ENCODE measurements at regions not wholly inside any gene's neighbourhood (a gene's known extent, or its start where the extent isn't known, plus 50 kb on each side); places are given as distances from the start of the nearest gene placed in this dataset.

DNA sequence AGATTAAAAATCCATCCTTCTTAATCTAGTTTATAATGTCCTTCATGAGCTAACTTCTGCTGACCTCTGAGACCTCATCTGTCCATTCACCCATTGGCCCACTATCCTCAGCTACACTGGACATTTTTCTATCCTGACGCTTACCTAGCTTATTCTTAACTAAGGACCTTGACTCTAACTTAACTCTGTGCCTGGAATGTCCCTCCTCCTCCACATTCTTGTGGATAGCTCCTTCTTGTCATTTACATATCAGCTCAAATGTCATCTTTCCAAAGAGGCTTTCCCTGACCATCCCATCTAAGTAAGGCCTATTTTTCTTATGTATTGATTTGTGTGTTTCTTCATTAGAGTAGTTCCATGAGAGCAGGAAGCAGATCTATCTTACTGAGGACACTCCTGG, 54.7 kb downstream of the ATXN3L start:
- DNase-seq (no peak), ATAC-seq (ENCODE audit: low read depth) (no peak)
- H3K27ac Mint-ChIP-seq: no peak overlapping the region
- intact Hi-C loops (cut with micrococcal nuclease): no loop called here
- CTCF ChIA-PET: no interaction called here
- Histone ChIP-seq H3K9me3 (ENCODE audit: control extremely low read depth in 1 of 3, control insufficient read depth in 2 of 3, insufficient read depth in 1 of 3, low read length in 2 of 3) (no peaks in the 10 kb centered on the region), H3K79me2 (ENCODE audit: control insufficient read depth, insufficient read depth, low read length) (no peaks in the 10 kb centered on the region), H3K4me3 (ENCODE audit: control extremely low read depth in 1 of 5, extremely low read depth in 1 of 5, insufficient read depth in 1 of 5, low read depth in 2 of 5, low read length in 4 of 5) (no peak overlapping the region), H4K20me1 (ENCODE audit: control insufficient read depth, insufficient read depth, low read length, poor library complexity, severe bottlenecking) (no peaks in the 10 kb centered on the region), H3K27ac (ENCODE audit: low read length in 2 of 2) (no peak overlapping the region), H3K4me1 (ENCODE audit: control insufficient read depth in 2 of 2, insufficient read depth in 2 of 2, low read length in 2 of 2) (peaks cover 23 to 24% of the 10 kb centered on the region in 2 donors), H2AFZ (ENCODE audit: insufficient read depth, low read depth, low read length, poor library complexity, severe bottlenecking) (no peak overlapping the region), H3K36me3 (replicated peaks in 1 of 2; ENCODE audit: control extremely low read depth in 1 of 2, control insufficient read depth in 1 of 2, extremely low read depth in 1 of 2, insufficient read depth in 2 of 2, low read length in 1 of 2) (no peaks in the 10 kb centered on the region), H3K9ac (ENCODE audit: low read length) (no peak overlapping the region), H3K27me3 (replicated peaks in 1 of 4; ENCODE audit: control extremely low read depth in 1 of 4, control insufficient read depth in 3 of 4, insufficient read depth in 4 of 4, low read length in 3 of 4) (no peaks in the 10 kb centered on the region), H3K4me2 (replicated peaks; ENCODE audit: low read depth, low read length, poor library complexity, severe bottlenecking) (no peak overlapping the region)
- WGBS (ENCODE audit: insufficient coverage): no CpG with 5 or more reads among the region's 1 CpG
- H3K4me1 Mint-ChIP-seq: peaks cover 17% of the 10 kb centered on the region
- no peak for TF ChIP-seq CTCF (IDR thresholded peaks at IDR 0.05)
- no peak for TF ChIP-seq EZH2 (IDR thresholded peaks at IDR 0.05; ENCODE audit: borderline replicate concordance, insufficient read depth, low read depth, low read length, poor library complexity, severe bottlenecking)
- no peaks in the 10 kb centered on the region for H3K27me3 Mint-ChIP-seq
- no peak overlapping the region for H3K4me3 Mint-ChIP-seq
- POLR2A ChIA-PET: no interaction called here
- H3K9me3 Mint-ChIP-seq (ENCODE audit: insufficient read depth): no peaks in the 10 kb centered on the region

- H3K4me3 ChIP-seq (ENCODE audit: control extremely low read depth in 1 of 5, extremely low read depth in 1 of 5, insufficient read depth in 1 of 5, low read depth in 2 of 5, low read length in 4 of 5): peak overlapping the region in 1 of 5 experiments; percentile 12
- H3K27me3 Mint-ChIP-seq: no peaks in the 10 kb centered on the region
- intact Hi-C loops (cut with micrococcal nuclease): loop anchor here (5.0 kb wide), 3 partner anchors 171 to 224 kb away; no protein-coding TSS in a partner anchor
- no peaks in the 10 kb centered on the region for H3K27me3 ChIP-seq (replicated peaks in 1 of 4; ENCODE audit: control extremely low read depth in 1 of 4, control insufficient read depth in 3 of 4, insufficient read depth in 4 of 4, low read length in 3 of 4)
- peak overlapping the region; percentile 66 for H3K4me3 Mint-ChIP-seq
- ChIA-PET CTCF (interaction anchor here (1.0 to 1.5 kb wide), 4 partner anchors 9 to 317 kb away, joined by 3 to 4 read pairs (median 3); no protein-coding TSS in a partner anchor), POLR2A (no interaction called here)
- H3K4me2 ChIP-seq (replicated peaks; ENCODE audit: low read depth, low read length, poor library complexity, severe bottlenecking): peak overlapping the region; percentile 37
- peaks cover 23 to 27% of the 10 kb centered on the region in 2 donors for H3K4me1 ChIP-seq (ENCODE audit: control insufficient read depth in 2 of 2, insufficient read depth in 2 of 2, low read length in 2 of 2)
- peaks cover 18% of the 10 kb centered on the region for H3K4me1 Mint-ChIP-seq
- ATAC-seq (ENCODE audit: low read depth) (peak; percentile 88), DNase-seq (peak; percentile 58)
- no peaks in the 10 kb centered on the region for H4K20me1 ChIP-seq (ENCODE audit: control insufficient read depth, insufficient read depth, low read length, poor library complexity, severe bottlenecking)
- H3K79me2 ChIP-seq (ENCODE audit: control insufficient read depth, insufficient read depth, low read length): no peaks in the 10 kb centered on the region
- no peak for TF ChIP-seq EZH2 (IDR thresholded peaks at IDR 0.05; ENCODE audit: borderline replicate concordance, insufficient read depth, low read depth, low read length, poor library complexity, severe bottlenecking)
- TF ChIP-seq CTCF (IDR thresholded peaks at IDR 0.05): no peak
- no peaks in the 10 kb centered on the region for H3K36me3 ChIP-seq (replicated peaks in 1 of 2; ENCODE audit: control extremely low read depth in 1 of 2, control insufficient read depth in 1 of 2, extremely low read depth in 1 of 2, insufficient read depth in 2 of 2, low read length in 1 of 2)
- no peaks in the 10 kb centered on the region for H3K9me3 Mint-ChIP-seq (ENCODE audit: insufficient read depth)
- H3K9ac ChIP-seq (ENCODE audit: low read length): peak overlapping the region; percentile 7
- WGBS (ENCODE audit: insufficient coverage): 83% methylated on average over 2 of the region's 6 CpGs
- peaks cover 0 to 4% (median 0%) of the 10 kb centered on the region in 3 donors for H3K9me3 ChIP-seq (ENCODE audit: control extremely low read depth in 1 of 3, control insufficient read depth in 2 of 3, insufficient read depth in 1 of 3, low read length in 2 of 3)
- peak overlapping the region; percentile 56 to 72 for H3K27ac ChIP-seq (ENCODE audit: low read length in 2 of 2)
- H2AFZ ChIP-seq (ENCODE audit: insufficient read depth, low read depth, low read length, poor library complexity, severe bottlenecking): peak overlapping the region; percentile 14
- no peak overlapping the region for H3K27ac Mint-ChIP-seq
Observed at GRCh38 chrX:13263560-13264251, 56.1 kb downstream of the ATXN3L start.

Measured in B cell (primary cell).